ENCODE measurements at regions not wholly inside any gene's neighbourhood (a gene's known extent, or its start where the extent isn't known, plus 50 kb on each side); places are given as distances from the start of the nearest gene placed in this dataset. TPM values are rescaled to one million over a fixed set of nuclear protein-coding genes. Genes with fewer than 3 reads are reported as not detected.

DNA sequence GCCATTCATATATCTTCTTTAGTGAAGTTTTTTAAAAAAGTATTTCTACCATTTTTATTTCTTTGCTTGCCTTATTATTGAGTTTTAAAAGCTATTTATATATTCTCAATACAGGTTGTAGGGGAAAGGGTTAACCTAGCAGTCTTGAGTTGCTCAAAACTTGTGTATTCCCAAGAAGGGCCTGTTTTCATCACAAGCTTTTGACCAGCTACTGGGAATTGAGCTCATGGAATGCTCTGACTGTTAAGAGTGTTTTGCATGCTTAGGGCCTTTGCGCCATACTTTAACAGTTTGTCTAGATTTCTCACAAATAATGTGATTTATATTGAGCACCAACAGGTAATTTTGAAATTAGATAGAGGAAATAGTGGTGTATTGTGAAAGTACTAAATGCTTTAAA is 72.0 kb upstream of the CALCR start:
- ChIA-PET POLR2A (no interaction called here), CTCF (no interaction called here)
- no peak for DNase-seq (ENCODE audit: low read depth, low spot score)
- TF ChIP-seq CTCF (IDR thresholded peaks at IDR 0.05; ENCODE audit: low read depth, low read length): no peak
- H3K27ac ChIP-seq (ENCODE audit: low read depth, low read length): no peak overlapping the region
- no peak overlapping the region for H3K4me3 ChIP-seq (ENCODE audit: low read depth, low read length)
- no peaks in the 10 kb centered on the region for H3K9me3 ChIP-seq (ENCODE audit: control insufficient read depth, insufficient read depth, low read length)
- H3K27me3 ChIP-seq (ENCODE audit: control insufficient read depth, insufficient read depth, low read length): no peaks in the 10 kb centered on the region

DNA sequence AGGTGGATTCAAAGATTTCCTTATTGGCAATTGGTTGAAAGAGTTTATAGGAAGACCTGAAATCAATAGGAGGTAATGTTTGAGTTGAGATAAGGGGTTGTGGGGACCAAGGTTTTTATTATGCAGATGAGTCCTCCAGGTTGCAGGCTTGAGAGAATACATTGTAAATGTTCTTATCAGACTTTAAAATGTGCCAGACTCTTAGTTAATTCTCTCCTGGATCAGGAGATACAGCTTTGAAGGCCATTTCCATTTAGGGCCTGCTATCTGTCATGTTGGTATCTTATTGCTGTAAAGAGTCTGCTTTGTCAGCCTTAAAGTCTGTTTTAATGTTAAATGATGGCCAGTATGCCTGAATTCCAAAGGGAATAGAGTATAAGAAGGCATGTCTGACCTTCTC is 61.8 kb upstream of the CALCR start:
- Histone ChIP-seq H3K9me3 (ENCODE audit: control insufficient read depth, insufficient read depth, low read length) (no peaks in the 10 kb centered on the region), H3K4me3 (ENCODE audit: low read depth, low read length) (no peak overlapping the region), H3K27me3 (ENCODE audit: control insufficient read depth, insufficient read depth, low read length) (no peaks in the 10 kb centered on the region), H3K27ac (ENCODE audit: low read depth, low read length) (no peak overlapping the region)
- ChIA-PET POLR2A (no interaction called here), CTCF (no interaction called here)
- no peak for TF ChIP-seq CTCF (IDR thresholded peaks at IDR 0.05; ENCODE audit: low read depth, low read length)
- DNase-seq (ENCODE audit: low read depth, low spot score): no peak

DNA sequence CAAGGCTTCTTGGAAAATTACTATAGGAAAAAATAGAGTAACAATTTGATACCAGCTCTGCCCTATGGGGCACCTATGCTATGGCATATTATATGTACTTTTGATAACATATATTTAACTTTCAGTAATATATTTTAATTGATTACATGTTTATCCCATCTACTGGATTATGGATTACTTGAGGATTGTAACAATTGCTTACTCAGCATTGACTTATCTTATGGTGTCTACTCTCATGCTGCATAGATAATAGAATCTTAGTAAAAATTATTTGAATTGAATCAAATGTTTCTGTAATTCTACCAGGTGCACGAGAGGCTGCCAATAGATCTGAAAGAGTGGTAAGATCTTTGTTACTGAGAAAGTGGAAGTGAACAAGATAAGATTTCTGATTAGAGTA is 57.8 kb upstream of the CALCR start:
- H3K9me3 ChIP-seq (ENCODE audit: control insufficient read depth, insufficient read depth, low read length): no peaks in the 10 kb centered on the region
- ChIA-PET POLR2A (no interaction called here), CTCF (interaction anchor here (2.1 kb wide), 1 partner anchor 11 kb away, joined by 8 read pairs; no protein-coding TSS in a partner anchor)
- DNase-seq (ENCODE audit: low read depth, low spot score): no peak
- no peak for TF ChIP-seq CTCF (IDR thresholded peaks at IDR 0.05; ENCODE audit: low read depth, low read length)
- H3K27me3 ChIP-seq (ENCODE audit: control insufficient read depth, insufficient read depth, low read length): no peaks in the 10 kb centered on the region
- H3K27ac ChIP-seq (ENCODE audit: low read depth, low read length): no peak overlapping the region
- no peak overlapping the region for H3K4me3 ChIP-seq (ENCODE audit: low read depth, low read length)

DNA sequence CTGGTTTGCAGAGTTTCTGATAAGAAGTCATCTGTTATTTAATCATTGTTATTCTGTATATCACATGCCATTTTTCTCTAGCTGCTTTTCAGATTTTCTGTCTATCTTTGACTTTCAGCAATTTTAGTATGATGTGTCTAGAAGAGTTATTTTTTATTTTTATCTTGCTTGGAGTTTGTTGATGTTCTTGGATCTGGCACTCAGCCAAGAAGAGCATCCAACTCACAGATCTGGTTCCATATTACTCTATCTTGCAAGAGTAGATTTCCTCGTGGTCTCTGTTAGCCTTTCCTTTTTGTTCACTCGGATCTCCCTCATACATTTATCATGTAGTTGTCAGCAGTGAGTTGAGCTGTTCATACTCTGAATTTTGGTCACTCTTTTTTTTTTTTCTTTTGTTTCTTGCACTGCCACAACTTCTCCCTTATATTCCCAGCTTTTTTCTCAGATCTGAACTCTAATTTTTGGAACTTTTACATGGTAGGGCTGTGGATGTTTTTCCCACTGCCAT is 54.8 kb upstream of the CALCR start:
- POLR2A ChIA-PET: no interaction called here
- DNase-seq (ENCODE audit: low read depth, low spot score): no peak
- TF ChIP-seq CTCF (IDR thresholded peaks at IDR 0.05; ENCODE audit: low read depth, low read length): no peak
- H3K9me3 ChIP-seq (ENCODE audit: control insufficient read depth, insufficient read depth, low read length): no peaks in the 10 kb centered on the region
- no peaks in the 10 kb centered on the region for H3K27me3 ChIP-seq (ENCODE audit: control insufficient read depth, insufficient read depth, low read length)
- CTCF ChIA-PET: no interaction called here
- no peak overlapping the region for H3K27ac ChIP-seq (ENCODE audit: low read depth, low read length)
- H3K4me3 ChIP-seq (ENCODE audit: low read depth, low read length): no peak overlapping the region

DNA sequence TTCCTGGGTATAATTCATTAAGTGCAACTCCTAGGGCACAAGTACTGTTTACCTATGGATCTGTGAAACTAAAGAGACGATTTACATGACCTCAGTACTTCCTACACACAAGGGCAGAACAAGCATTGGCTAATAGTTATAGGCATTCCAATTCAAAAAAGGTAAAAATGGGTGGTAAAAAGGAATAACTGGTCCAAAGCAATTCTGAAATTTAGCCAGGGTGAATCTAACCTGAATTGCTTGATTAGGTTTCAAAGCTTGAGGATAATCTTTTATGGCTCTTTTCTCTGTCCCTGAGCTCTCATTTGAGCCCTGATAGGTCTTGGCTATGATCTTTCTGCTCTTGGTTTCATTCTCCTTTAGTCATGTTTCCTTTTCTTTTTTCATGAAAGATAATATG is 52.3 kb upstream of the CALCR start:
- Histone ChIP-seq H3K27me3 (ENCODE audit: control insufficient read depth, insufficient read depth, low read length) (no peaks in the 10 kb centered on the region), H3K9me3 (ENCODE audit: control insufficient read depth, insufficient read depth, low read length) (no peaks in the 10 kb centered on the region), H3K27ac (ENCODE audit: low read depth, low read length) (no peak overlapping the region), H3K4me3 (ENCODE audit: low read depth, low read length) (no peak overlapping the region)
- ChIA-PET CTCF (no interaction called here), POLR2A (no interaction called here)
- no peak for DNase-seq (ENCODE audit: low read depth, low spot score)
- no peak for TF ChIP-seq CTCF (IDR thresholded peaks at IDR 0.05; ENCODE audit: low read depth, low read length)

Small RNA genes lying in the stretch of these regions (small RNA-seq; reads per million reads assigned to genes)
- not detected for gene AC002075.2 (ENCODE audit: insufficient read length, low read depth)
- not detected for gene MIR4652 (ENCODE audit: insufficient read length, low read depth)
